Thyroid gland (tissue), 4 donors: ENCODE measurements at regions not wholly inside any gene's neighbourhood (a gene's known extent, or its start where the extent isn't known, plus 50 kb on each side); places are given as distances from the start of the nearest gene placed in this dataset.

Experiments
- CTCF ChIP-seq, 6 experiments: fragments of 200-600 bp in 3 of 6; fragments of 450-650 bp in 3 of 6; sonication (generic) in 3 of 6; IDR thresholded peaks; one replicate each; pipeline ENCODE4 v1.5.1; 2016 to 2019; ENCODE audit warnings: antibody characterized with exemption in 6 of 6, mild to moderate bottlenecking in 2 of 6, inconsistent platforms in 1 of 6, moderate library complexity in 1 of 6
- POLR2A ChIP-seq, 2 donors: fragments of 450-650 bp; IDR thresholded peaks; one replicate each; pipeline ENCODE4 v1.6.1; 2017; ENCODE audit warnings: antibody characterized with exemption in 2 of 2, mild to moderate bottlenecking in 2 of 2, moderate library complexity in 1 of 2

GRCh38 chr4:26137288-26137687 is 183.5 kb upstream of the RBPJ start:
- no peak for TF ChIP-seq CTCF (IDR thresholded peaks at IDR 0.05)
- TF ChIP-seq POLR2A (IDR thresholded peaks at IDR 0.05) = no peak
